MM.1S (cell line): ENCODE measurements at regions not wholly inside any gene's neighbourhood (a gene's known extent, or its start where the extent isn't known, plus 50 kb on each side); places are given as distances from the start of the nearest gene placed in this dataset.

ENCODE experiments used
- CTCF ChIP-seq: fragments of 300-600 bp; sonication (generic); IDR thresholded peaks from 2 replicates; pipeline ENCODE4 v1.5.1; 2016; ENCODE audit warnings: antibody characterized with exemption, low read length, mixed read lengths
- EZH2phosphoT487 ChIP-seq: fragments of 300-600 bp; sonication (generic); IDR thresholded peaks from 2 replicates; pipeline ENCODE4 v1.6.1; 2018; ENCODE audit warnings: antibody characterized with exemption, low read length

- no peak for TF ChIP-seq CTCF
- no peak for TF ChIP-seq EZH2phosphoT487
Measured at GRCh38 chr10:3861795-3862194, 76.8 kb upstream of the KLF6 start.
